IMR-90 (cell line): ENCODE measurements at regions not wholly inside any gene's neighbourhood (a gene's known extent, or its start where the extent isn't known, plus 50 kb on each side); places are given as distances from the start of the nearest gene placed in this dataset. TPM values are rescaled to one million over a fixed set of nuclear protein-coding genes. Genes with fewer than 3 reads are reported as not detected.

Source experiments
- microRNA-seq, 2 experiments: library from miRNA; stranded (forward) in 1 of 2; unstranded in 1 of 2; fragments of 10-50 nt in 1 of 2; fragments of <30 nt in 1 of 2; gene quantifications in 1 of 2; microRNA quantifications in 1 of 2; one replicate each; pipeline versions ENCODE3 to v1.1.0; 2013 to 2020; ENCODE audit not compliant: insufficient read depth in 1 of 2, insufficient read length in 1 of 2, unreplicated experiment in 1 of 2
- small RNA-seq, 5 experiments: library from RNA; depleted of rRNA; stranded (forward); fragments of <200 nt; gene quantifications; one replicate each; pipeline ENCODE3, GENCODE V24; 2012

Small RNA genes lying in the stretch of these regions (microRNA-seq; reads per million reads assigned to microRNA genes)
- not detected for gene PPIAP44 (ENCODE audit: insufficient read depth, insufficient read length)

Small RNA genes lying in the stretch of these regions (small RNA-seq; reads per million reads assigned to genes)
- 0 reads per million in 5 experiments for gene PPIAP44
